IPS-NIHi7 (cell line): ENCODE measurements at regions not wholly inside any gene's neighbourhood (a gene's known extent, or its start where the extent isn't known, plus 50 kb on each side); places are given as distances from the start of the nearest gene placed in this dataset.
A peak's percentile ranks its signal among the peaks of the same experiment; 100 is the strongest.
"Not testable (repeated sequence)": the region's sequence is repeated elsewhere in the genome, so short reads cannot be mapped to it uniquely, and the experiment has no call there.

ENCODE experiments used
- DNase-seq: peaks from one replicate; pipeline ENCODE4 v3.0.0; 2012; ENCODE audit warnings: mixed read lengths; ENCODE audit errors: extremely low spot score

- no peak for DNase-seq
Observed at GRCh38 chr9:71273613-71274012, 152.2 kb upstream of the TRPM3 start.

GRCh38 chr9:71271602-71272001, 150.2 kb upstream of the TRPM3 start:
- no peak for DNase-seq

GRCh38 chr9:71270554-71270953, 149.1 kb upstream of the TRPM3 start:
- DNase-seq = no peak

- DNase-seq = no peak
Observed at GRCh38 chr9:71269859-71270258, 148.4 kb upstream of the TRPM3 start.

- no peak for DNase-seq
Observed at GRCh38 chr9:71268871-71269635, 147.6 kb upstream of the TRPM3 start.

- no peak for DNase-seq
Observed at GRCh38 chr9:71263451-71263850, 142.0 kb upstream of the TRPM3 start.

- DNase-seq = not testable (repeated sequence)
Observed at GRCh38 chr9:71260419-71260818, 139.0 kb upstream of the TRPM3 start.

- DNase-seq = no peak
Observed at GRCh38 chr9:71254592-71255277, 133.3 kb upstream of the TRPM3 start.

- no peak for DNase-seq
Observed at GRCh38 chr9:71253011-71253410, 131.6 kb upstream of the TRPM3 start.

- DNase-seq = peak; percentile 66
Observed at GRCh38 chr9:71250581-71250980, 129.2 kb upstream of the TRPM3 start.

- peak; percentile 59 for DNase-seq
Observed at GRCh38 chr9:71249729-71250317, 128.4 kb upstream of the TRPM3 start.

GRCh38 chr9:71245651-71246050, 124.2 kb upstream of the TRPM3 start:
- DNase-seq = peak; percentile 10

GRCh38 chr9:71243951-71244350, 122.5 kb upstream of the TRPM3 start:
- DNase-seq = no peak

- no peak for DNase-seq
Observed at GRCh38 chr9:71242081-71242480, 120.7 kb upstream of the TRPM3 start.

GRCh38 chr9:71237051-71237450, 115.6 kb upstream of the TRPM3 start:
- DNase-seq = no peak

- DNase-seq = no peak
Observed at GRCh38 chr9:71233646-71234045, 112.2 kb upstream of the TRPM3 start.

GRCh38 chr9:71223953-71224538, 102.6 kb upstream of the TRPM3 start:
- DNase-seq = peak; percentile 24

- DNase-seq = no peak
Observed at GRCh38 chr9:71218774-71219173, 97.4 kb upstream of the TRPM3 start.

GRCh38 chr9:71213633-71214032, 92.2 kb upstream of the TRPM3 start:
- no peak for DNase-seq

GRCh38 chr9:71210326-71210725, 88.9 kb upstream of the TRPM3 start:
- peak; percentile 41 for DNase-seq

GRCh38 chr9:71209890-71210289, 88.5 kb upstream of the TRPM3 start:
- no peak for DNase-seq

- no peak for DNase-seq
Observed at GRCh38 chr9:71202931-71203330, 81.5 kb upstream of the TRPM3 start.

- DNase-seq = no peak
Observed at GRCh38 chr9:71191708-71192107, 70.3 kb upstream of the TRPM3 start.
